HG02571 (cell line): ENCODE measurements at regions not wholly inside any gene's neighbourhood (a gene's known extent, or its start where the extent isn't known, plus 50 kb on each side); places are given as distances from the start of the nearest gene placed in this dataset.
"Not testable (repeated sequence)": the region's sequence is repeated elsewhere in the genome, so short reads cannot be mapped to it uniquely, and the experiment has no call there.

Experiments
- ATAC-seq: cut with Tn5 transposase; IDR thresholded peaks from one replicate; pipeline ENCODE4 v1.9.1; 2021; ENCODE audit warnings: mild to moderate bottlenecking, moderate library complexity; ENCODE audit not compliant: unreplicated experiment

GRCh38 chr1:34366875-34367624 is 190.3 kb downstream of the C1orf94 start:
- ATAC-seq: no peak

- no peak for ATAC-seq
Observed at GRCh38 chr1:34367954-34368353, 191.2 kb downstream of the C1orf94 start.

GRCh38 chr1:34369701-34370455 is 193.2 kb downstream of the C1orf94 start:
- ATAC-seq: no peak

- ATAC-seq: no peak
Observed at GRCh38 chr1:34370748-34371147, 194.0 kb downstream of the C1orf94 start.

- ATAC-seq: not testable (repeated sequence)
Observed at GRCh38 chr1:34371179-34371578, 194.5 kb downstream of the C1orf94 start.

- ATAC-seq: no peak
Observed at GRCh38 chr1:34371829-34372532, 195.3 kb downstream of the C1orf94 start.

- no peak for ATAC-seq
Observed at GRCh38 chr1:34372891-34373290, 196.2 kb downstream of the C1orf94 start.

GRCh38 chr1:34373912-34374311 is 197.2 kb downstream of the C1orf94 start:
- no peak for ATAC-seq

GRCh38 chr1:34376531-34376930 is 199.8 kb downstream of the C1orf94 start:
- ATAC-seq: no peak

GRCh38 chr1:34378968-34379856 is 202.5 kb downstream of the C1orf94 start:
- ATAC-seq: no peak

GRCh38 chr1:34379911-34380310 is 203.2 kb downstream of the C1orf94 start:
- ATAC-seq: no peak

- no peak for ATAC-seq
Observed at GRCh38 chr1:34380526-34381124, 203.9 kb downstream of the C1orf94 start.

GRCh38 chr1:34389974-34390373 is 213.3 kb downstream of the C1orf94 start:
- no peak for ATAC-seq

GRCh38 chr1:34396042-34396441 is 219.3 kb downstream of the C1orf94 start:
- no peak for ATAC-seq

GRCh38 chr1:34398241-34398915 is 221.7 kb downstream of the C1orf94 start:
- ATAC-seq: no peak

GRCh38 chr1:34398916-34399275 is 222.2 kb downstream of the C1orf94 start:
- ATAC-seq: no peak

GRCh38 chr1:34400675-34401074 is 224.0 kb downstream of the C1orf94 start:
- no peak for ATAC-seq

- no peak for ATAC-seq
Observed at GRCh38 chr1:34403156-34403555, 226.4 kb downstream of the C1orf94 start.

GRCh38 chr1:34404804-34405203 is 228.1 kb downstream of the C1orf94 start:
- no peak for ATAC-seq
